GM19324 (cell line): ENCODE measurements at regions not wholly inside any gene's neighbourhood (a gene's known extent, or its start where the extent isn't known, plus 50 kb on each side); places are given as distances from the start of the nearest gene placed in this dataset.
"Not testable (repeated sequence)": the region's sequence is repeated elsewhere in the genome, so short reads cannot be mapped to it uniquely, and the experiment has no call there.

Experiments used
- ATAC-seq: cut with Tn5 transposase; IDR thresholded peaks from one replicate; pipeline ENCODE4 v1.9.1; 2021; ENCODE audit warnings: mild to moderate bottlenecking, moderate library complexity; ENCODE audit not compliant: unreplicated experiment, low FRiP score

GRCh38 chr2:43075054-43075593, 151.3 kb downstream of the ZFP36L2 start:
- no peak for ATAC-seq

GRCh38 chr2:43074592-43075053, 151.8 kb downstream of the ZFP36L2 start:
- ATAC-seq = no peak

GRCh38 chr2:43074052-43074451, 152.4 kb downstream of the ZFP36L2 start:
- ATAC-seq = no peak

- no peak for ATAC-seq
Measured at GRCh38 chr2:43073401-43073825, 153.0 kb downstream of the ZFP36L2 start.

GRCh38 chr2:43071599-43072550, 154.5 kb downstream of the ZFP36L2 start:
- no peak for ATAC-seq

GRCh38 chr2:43070676-43071502, 155.5 kb downstream of the ZFP36L2 start:
- no peak for ATAC-seq

- ATAC-seq = no peak
Measured at GRCh38 chr2:43070030-43070429, 156.4 kb downstream of the ZFP36L2 start.

- no peak for ATAC-seq
Measured at GRCh38 chr2:43068631-43069517, 157.5 kb downstream of the ZFP36L2 start.

- ATAC-seq = no peak
Measured at GRCh38 chr2:43068041-43068533, 158.3 kb downstream of the ZFP36L2 start.

GRCh38 chr2:43067254-43068040, 159.0 kb downstream of the ZFP36L2 start:
- no peak for ATAC-seq

GRCh38 chr2:43066541-43067253, 159.7 kb downstream of the ZFP36L2 start:
- ATAC-seq = not testable (repeated sequence)

- ATAC-seq = no peak
Measured at GRCh38 chr2:43065871-43066270, 160.5 kb downstream of the ZFP36L2 start.

GRCh38 chr2:43065036-43065435, 161.4 kb downstream of the ZFP36L2 start:
- ATAC-seq = no peak

- not testable (repeated sequence) for ATAC-seq
Measured at GRCh38 chr2:43063096-43063495, 163.3 kb downstream of the ZFP36L2 start.

- no peak for ATAC-seq
Measured at GRCh38 chr2:43062058-43062457, 164.3 kb downstream of the ZFP36L2 start.

GRCh38 chr2:43060390-43061016, 165.9 kb downstream of the ZFP36L2 start:
- no peak for ATAC-seq

- no peak for ATAC-seq
Measured at GRCh38 chr2:43059183-43059897, 167.1 kb downstream of the ZFP36L2 start.
